Fibroblast of lung (primary cell): ENCODE measurements at regions not wholly inside any gene's neighbourhood (a gene's known extent, or its start where the extent isn't known, plus 50 kb on each side); places are given as distances from the start of the nearest gene placed in this dataset.

Source experiments
- DNase-seq, 2 donors: peaks; one replicate each; pipeline versions ENCODE4 v3.0.0 to v3.0.0-alpha.2; 2010; ENCODE audit warnings: low read depth in 2 of 2
- H2AFZ ChIP-seq: 2 replicates; pipeline ENCODE4 v1.5.1; 2012; ENCODE audit warnings: low read length, control low read depth, inconsistent platforms
- H3K27ac ChIP-seq: 2 replicates; pipeline ENCODE4 v1.5.1; 2011; ENCODE audit warnings: low read length, control low read depth; ENCODE audit not compliant: insufficient read depth
- H3K27me3 ChIP-seq: 2 replicates; pipeline ENCODE4 v1.5.1; 2011; ENCODE audit warnings: mild to moderate bottlenecking, low read length; ENCODE audit not compliant: control insufficient read depth, insufficient read depth
- H3K36me3 ChIP-seq: 2 replicates; pipeline ENCODE4 v1.5.1; 2011; ENCODE audit warnings: low read length; ENCODE audit not compliant: control insufficient read depth, insufficient read depth
- H3K4me1 ChIP-seq: 2 replicates; pipeline ENCODE4 v1.5.1; 2011; ENCODE audit warnings: low read length; ENCODE audit not compliant: control insufficient read depth, insufficient read depth; ENCODE audit errors: extremely low read depth
- H3K4me2 ChIP-seq: 2 replicates; pipeline ENCODE4 v1.5.1; 2011; ENCODE audit warnings: low read length, control low read depth; ENCODE audit not compliant: insufficient read depth; ENCODE audit errors: extremely low read depth
- H3K4me3 ChIP-seq, 4 experiments: fragments of 200-600 bp in 1 of 4; sonication (generic) in 1 of 4; replicated peaks in 1 of 4; 2 replicates each; pipeline ENCODE4 v1.5.1; 2011 to 2016; ENCODE audit warnings: low read length in 4 of 4, low read depth in 3 of 4, mild to moderate bottlenecking in 3 of 4, control low read depth in 2 of 4, inconsistent platforms in 1 of 4, mixed read lengths in 1 of 4; ENCODE audit not compliant: insufficient read depth in 1 of 4; ENCODE audit errors: control extremely low read depth in 1 of 4
- H3K79me2 ChIP-seq: 2 replicates; pipeline ENCODE4 v1.5.1; 2012; ENCODE audit warnings: mild to moderate bottlenecking, low read length, inconsistent platforms; ENCODE audit not compliant: control insufficient read depth, insufficient read depth
- H3K9ac ChIP-seq: 2 replicates; pipeline ENCODE4 v1.5.1; 2011; ENCODE audit warnings: mild to moderate bottlenecking, low read length, control low read depth; ENCODE audit not compliant: insufficient read depth
- H3K9me3 ChIP-seq: 2 replicates; pipeline ENCODE4 v1.5.1; 2012; ENCODE audit warnings: low read depth, low read length; ENCODE audit not compliant: control insufficient read depth, insufficient read depth
- H4K20me1 ChIP-seq: 2 replicates; pipeline ENCODE4 v1.5.1; 2011; ENCODE audit warnings: low read length; ENCODE audit not compliant: control insufficient read depth, insufficient read depth; ENCODE audit errors: extremely low read depth
- EZH2 ChIP-seq: IDR thresholded peaks from 2 replicates; pipeline ENCODE4 v1.5.1; 2012; ENCODE audit warnings: low read length, control low read depth, mild to moderate bottlenecking; ENCODE audit errors: missing control alignments
- TF ChIP-seq, protein P1 (sequence below), 2 donors: IDR thresholded peaks in 1 of 2; conservative IDR thresholded peaks in 1 of 2; 1 replicate in 1 of 2; 2 replicates in 1 of 2; pipeline ENCODE4 v1.5.1; 2011 to 2012; ENCODE audit warnings: low read length in 2 of 2, control low read depth in 1 of 2, inconsistent platforms in 1 of 2, low read depth in 1 of 2, mild to moderate bottlenecking in 1 of 2

DNA sequence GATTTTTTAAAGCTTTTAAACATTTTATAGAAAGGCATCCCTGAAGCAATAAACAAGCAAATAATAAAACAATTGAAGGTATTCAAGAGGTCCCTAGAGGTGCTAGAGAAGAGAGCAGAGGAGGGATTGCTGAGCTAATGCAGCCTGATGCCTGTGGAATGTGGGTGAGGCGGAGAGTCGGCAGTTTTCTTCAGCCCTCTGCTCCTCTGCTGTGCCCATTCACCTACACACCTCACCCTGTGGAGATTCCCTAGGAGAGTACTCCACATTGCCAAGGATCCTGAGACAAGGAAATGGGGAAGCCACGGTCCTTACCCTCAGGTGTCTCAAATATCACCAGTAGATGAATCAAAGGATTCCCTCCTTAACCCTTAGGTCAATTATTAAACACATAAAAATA, 199.8 kb upstream of the POU3F2 start:
- Histone ChIP-seq H3K79me2 (no peaks in the 10 kb centered on the region), H3K36me3 (no peaks in the 10 kb centered on the region), H3K4me2 (no peak overlapping the region), H4K20me1 (no peaks in the 10 kb centered on the region), H3K27me3 (no peaks in the 10 kb centered on the region), H3K9me3 (no peaks in the 10 kb centered on the region), H3K4me1 (no peaks in the 10 kb centered on the region), H3K27ac (no peak overlapping the region), H2AFZ (no peak overlapping the region), H3K9ac (no peak overlapping the region), H3K4me3 (no peak overlapping the region)
- TF ChIP-seq, protein P1, sequence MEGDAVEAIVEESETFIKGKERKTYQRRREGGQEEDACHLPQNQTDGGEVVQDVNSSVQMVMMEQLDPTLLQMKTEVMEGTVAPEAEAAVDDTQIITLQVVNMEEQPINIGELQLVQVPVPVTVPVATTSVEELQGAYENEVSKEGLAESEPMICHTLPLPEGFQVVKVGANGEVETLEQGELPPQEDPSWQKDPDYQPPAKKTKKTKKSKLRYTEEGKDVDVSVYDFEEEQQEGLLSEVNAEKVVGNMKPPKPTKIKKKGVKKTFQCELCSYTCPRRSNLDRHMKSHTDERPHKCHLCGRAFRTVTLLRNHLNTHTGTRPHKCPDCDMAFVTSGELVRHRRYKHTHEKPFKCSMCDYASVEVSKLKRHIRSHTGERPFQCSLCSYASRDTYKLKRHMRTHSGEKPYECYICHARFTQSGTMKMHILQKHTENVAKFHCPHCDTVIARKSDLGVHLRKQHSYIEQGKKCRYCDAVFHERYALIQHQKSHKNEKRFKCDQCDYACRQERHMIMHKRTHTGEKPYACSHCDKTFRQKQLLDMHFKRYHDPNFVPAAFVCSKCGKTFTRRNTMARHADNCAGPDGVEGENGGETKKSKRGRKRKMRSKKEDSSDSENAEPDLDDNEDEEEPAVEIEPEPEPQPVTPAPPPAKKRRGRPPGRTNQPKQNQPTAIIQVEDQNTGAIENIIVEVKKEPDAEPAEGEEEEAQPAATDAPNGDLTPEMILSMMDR (conservative IDR thresholded peaks at IDR 0.05 in 1 of 2, IDR thresholded peaks at IDR 0.05 in 1 of 2; ENCODE audit: low read depth in 1 of 2, low read length in 2 of 2), result no peak
- no peak for TF ChIP-seq EZH2
- DNase-seq, result no peak

DNA sequence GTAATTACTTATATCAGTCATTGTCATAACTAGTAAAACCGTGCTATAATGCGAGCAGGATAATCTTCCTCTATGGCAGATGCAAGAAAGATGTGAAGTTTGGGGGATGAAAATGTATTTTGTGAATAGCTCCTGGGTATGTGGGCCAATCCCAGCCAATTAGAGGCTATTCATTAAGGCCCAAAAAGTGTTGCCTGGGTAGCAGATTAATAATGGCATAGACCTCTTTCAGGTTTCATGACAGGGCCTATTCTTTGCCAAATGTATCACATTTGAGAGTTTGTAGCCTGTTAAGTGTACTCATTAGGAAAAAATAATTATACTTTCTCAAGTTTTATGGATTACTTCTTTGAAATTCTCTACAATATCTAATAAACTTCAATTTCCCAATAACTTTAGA, 199.2 kb upstream of the POU3F2 start:
- H3K4me2 ChIP-seq, result no peak overlapping the region
- H3K9ac ChIP-seq, result no peak overlapping the region
- no peaks in the 10 kb centered on the region for H3K79me2 ChIP-seq
- H2AFZ ChIP-seq, result no peak overlapping the region
- H3K4me1 ChIP-seq, result no peaks in the 10 kb centered on the region
- H3K27me3 ChIP-seq, result no peaks in the 10 kb centered on the region
- H3K4me3 ChIP-seq, result no peak overlapping the region
- DNase-seq, result no peak
- H3K9me3 ChIP-seq, result no peaks in the 10 kb centered on the region
- no peak overlapping the region for H3K27ac ChIP-seq
- H4K20me1 ChIP-seq, result no peaks in the 10 kb centered on the region
- no peaks in the 10 kb centered on the region for H3K36me3 ChIP-seq
- TF ChIP-seq, protein P1 (conservative IDR thresholded peaks at IDR 0.05 in 1 of 2, IDR thresholded peaks at IDR 0.05 in 1 of 2; ENCODE audit: low read depth in 1 of 2, low read length in 2 of 2), result no peak
- TF ChIP-seq EZH2, result no peak

DNA sequence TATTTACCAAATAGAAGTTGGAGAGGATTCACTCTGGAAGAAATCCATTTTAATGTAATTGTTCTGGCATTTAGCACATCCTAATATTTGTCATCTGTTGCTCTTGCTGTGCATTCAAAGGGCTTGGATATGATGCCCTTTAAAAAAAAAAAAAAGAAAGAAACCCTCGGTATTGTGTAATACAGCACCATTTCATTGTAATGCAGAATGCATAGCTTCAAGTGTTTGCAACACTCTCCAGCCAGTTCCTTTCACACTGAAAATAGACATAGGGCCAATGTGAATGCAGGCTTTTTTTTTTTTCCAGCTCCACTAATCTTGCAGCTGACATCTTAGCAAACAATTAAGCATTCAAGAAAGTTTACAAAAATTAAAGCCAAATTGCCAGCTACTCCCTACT, 197.4 kb upstream of the POU3F2 start:
- no peak for DNase-seq
- no peaks in the 10 kb centered on the region for H3K9me3 ChIP-seq
- no peaks in the 10 kb centered on the region for H4K20me1 ChIP-seq
- H2AFZ ChIP-seq, result no peak overlapping the region
- H3K4me1 ChIP-seq, result no peaks in the 10 kb centered on the region
- no peak overlapping the region for H3K9ac ChIP-seq
- H3K79me2 ChIP-seq, result no peaks in the 10 kb centered on the region
- no peak overlapping the region for H3K4me2 ChIP-seq
- H3K27me3 ChIP-seq, result no peaks in the 10 kb centered on the region
- no peak overlapping the region for H3K27ac ChIP-seq
- no peaks in the 10 kb centered on the region for H3K36me3 ChIP-seq
- no peak overlapping the region for H3K4me3 ChIP-seq
- TF ChIP-seq, protein P1 (conservative IDR thresholded peaks at IDR 0.05 in 1 of 2, IDR thresholded peaks at IDR 0.05 in 1 of 2; ENCODE audit: low read depth in 1 of 2, low read length in 2 of 2), result no peak
- no peak for TF ChIP-seq EZH2
